Upper lobe of left lung (tissue), 4 donors: ENCODE measurements at regions not wholly inside any gene's neighbourhood (a gene's known extent, or its start where the extent isn't known, plus 50 kb on each side); places are given as distances from the start of the nearest gene placed in this dataset.

ENCODE experiments used
- CTCF ChIP-seq, 6 experiments: fragments of 450-650 bp in 4 of 6; fragments of 200-600 bp in 2 of 6; sonication (generic) in 2 of 6; IDR thresholded peaks; one replicate each; pipeline ENCODE4 v1.5.1; 2016 to 2019; ENCODE audit warnings: antibody characterized with exemption in 6 of 6
- EP300 ChIP-seq, 4 donors: sonication (generic); formaldehyde crosslinking; IDR thresholded peaks; one replicate each; pipeline ENCODE4 v1.5.1; 2017; ENCODE audit warnings: antibody characterized with exemption in 4 of 4, control low read depth in 2 of 4

- TF ChIP-seq CTCF (IDR thresholded peaks at IDR 0.05), result no peak
- TF ChIP-seq EP300 (IDR thresholded peaks at IDR 0.05), result no peak
Measured at GRCh38 chr11:128184981-128185380, 402.4 kb downstream of the ETS1 start.
